GM12874 (cell line): ENCODE measurements at regions not wholly inside any gene's neighbourhood (a gene's known extent, or its start where the extent isn't known, plus 50 kb on each side); places are given as distances from the start of the nearest gene placed in this dataset.

Experiments
- CTCF ChIP-seq: IDR thresholded peaks from 2 replicates; pipeline ENCODE4 v1.5.1; 2011; ENCODE audit warnings: low read depth, mild to moderate bottlenecking, control low read depth, low read length, moderate library complexity; ENCODE audit not compliant: insufficient read depth

- TF ChIP-seq CTCF = no peak
These were observed 82.5 kb upstream of the DCBLD2 start for GRCh38 chr3:98984024-98984423.

GRCh38 chr3:98982351-98982750, 80.9 kb upstream of the DCBLD2 start:
- TF ChIP-seq CTCF = no peak

- TF ChIP-seq CTCF = no peak
These were observed 79.6 kb upstream of the DCBLD2 start for GRCh38 chr3:98980915-98981596.

GRCh38 chr3:98979296-98979695, 77.8 kb upstream of the DCBLD2 start:
- TF ChIP-seq CTCF = no peak

GRCh38 chr3:98978068-98978811, 76.7 kb upstream of the DCBLD2 start:
- TF ChIP-seq CTCF = no peak

GRCh38 chr3:98977520-98977919, 76.0 kb upstream of the DCBLD2 start:
- TF ChIP-seq CTCF = no peak

GRCh38 chr3:98974442-98974841, 72.9 kb upstream of the DCBLD2 start:
- TF ChIP-seq CTCF = no peak
